GM19328 (cell line): ENCODE measurements at regions not wholly inside any gene's neighbourhood (a gene's known extent, or its start where the extent isn't known, plus 50 kb on each side); places are given as distances from the start of the nearest gene placed in this dataset.
"Not testable (repeated sequence)": the region's sequence is repeated elsewhere in the genome, so short reads cannot be mapped to it uniquely, and the experiment has no call there.

Experiments
- ATAC-seq: cut with Tn5 transposase; IDR thresholded peaks from one replicate; pipeline ENCODE4 v1.9.1; 2021; ENCODE audit warnings: mild to moderate bottlenecking, moderate library complexity; ENCODE audit not compliant: unreplicated experiment

- ATAC-seq, result no peak
These were observed 383.3 kb upstream of the RPS23 start for GRCh38 chr5:82661462-82661861.

- ATAC-seq, result no peak
These were observed 381.0 kb upstream of the RPS23 start for GRCh38 chr5:82659115-82659514.

GRCh38 chr5:82657033-82657699 lies 379.0 kb upstream of the RPS23 start:
- no peak for ATAC-seq

- no peak for ATAC-seq
These were observed 378.2 kb upstream of the RPS23 start for GRCh38 chr5:82656341-82656761.

- no peak for ATAC-seq
These were observed 376.9 kb upstream of the RPS23 start for GRCh38 chr5:82655078-82655477.

GRCh38 chr5:82649943-82650342 lies 371.8 kb upstream of the RPS23 start:
- no peak for ATAC-seq

GRCh38 chr5:82644766-82645165 lies 366.6 kb upstream of the RPS23 start:
- no peak for ATAC-seq

GRCh38 chr5:82644229-82644628 lies 366.1 kb upstream of the RPS23 start:
- no peak for ATAC-seq

- ATAC-seq, result no peak
These were observed 364.2 kb upstream of the RPS23 start for GRCh38 chr5:82642313-82642712.

GRCh38 chr5:82641331-82642003 lies 363.3 kb upstream of the RPS23 start:
- peak; percentile 74 for ATAC-seq

- no peak for ATAC-seq
These were observed 362.8 kb upstream of the RPS23 start for GRCh38 chr5:82640916-82641315.

GRCh38 chr5:82639393-82640144 lies 361.4 kb upstream of the RPS23 start:
- ATAC-seq, result no peak

GRCh38 chr5:82636591-82636990 lies 358.4 kb upstream of the RPS23 start:
- ATAC-seq, result no peak

- ATAC-seq, result no peak
These were observed 357.6 kb upstream of the RPS23 start for GRCh38 chr5:82635561-82636288.

GRCh38 chr5:82628364-82628910 lies 350.3 kb upstream of the RPS23 start:
- ATAC-seq, result no peak

- not testable (repeated sequence) for ATAC-seq
These were observed 348.9 kb upstream of the RPS23 start for GRCh38 chr5:82626905-82627591.

- ATAC-seq, result not testable (repeated sequence)
These were observed 347.9 kb upstream of the RPS23 start for GRCh38 chr5:82626012-82626411.

GRCh38 chr5:82624062-82624461 lies 345.9 kb upstream of the RPS23 start:
- no peak for ATAC-seq

- ATAC-seq, result no peak
These were observed 344.8 kb upstream of the RPS23 start for GRCh38 chr5:82622711-82623514.

- ATAC-seq, result no peak
These were observed 344.1 kb upstream of the RPS23 start for GRCh38 chr5:82622205-82622604.
